Liver (tissue), 3 donors: ENCODE measurements at regions not wholly inside any gene's neighbourhood (a gene's known extent, or its start where the extent isn't known, plus 50 kb on each side); places are given as distances from the start of the nearest gene placed in this dataset.

Source experiments
- CTCF ChIP-seq: fragments of 150-350 bp; IDR thresholded peaks from 2 replicates; pipeline ENCODE4 v1.5.1; 2017; ENCODE audit warnings: improper control_type of control experiment, low read depth, low read length; ENCODE audit not compliant: missing input control
- EGR1 ChIP-seq, 2 donors: IDR thresholded peaks; 2 replicates each; pipeline ENCODE4 v1.6.1; 2016 to 2018; ENCODE audit warnings: antibody characterized with exemption in 2 of 2, low read depth in 2 of 2
- FOXA1 ChIP-seq: IDR thresholded peaks from 2 replicates; pipeline ENCODE4 v1.6.1; 2016; ENCODE audit warnings: antibody characterized with exemption
- FOXA2 ChIP-seq: IDR thresholded peaks from 2 replicates; pipeline ENCODE4 v1.6.1; 2016; ENCODE audit warnings: antibody characterized with exemption
- HNF4A ChIP-seq, 2 donors: conservative IDR thresholded peaks; 2 replicates each; pipeline ENCODE4 v1.6.1; 2016; ENCODE audit warnings: antibody characterized with exemption in 2 of 2, mild to moderate bottlenecking in 2 of 2
- JUND ChIP-seq, 2 donors: IDR thresholded peaks; 2 replicates each; pipeline ENCODE4 v1.6.1; 2016; ENCODE audit warnings: antibody characterized with exemption in 2 of 2
- REST ChIP-seq: IDR thresholded peaks from 2 replicates; pipeline ENCODE4 v1.6.1; 2016; ENCODE audit warnings: antibody characterized with exemption, mild to moderate bottlenecking
- SP1 ChIP-seq: IDR thresholded peaks from 2 replicates; pipeline ENCODE4 v1.6.1; 2018; ENCODE audit warnings: antibody characterized with exemption, mild to moderate bottlenecking
- TAF1 ChIP-seq: conservative IDR thresholded peaks from 2 replicates; pipeline ENCODE4 v1.6.1; 2016; ENCODE audit warnings: antibody characterized with exemption, mild to moderate bottlenecking
- YY1 ChIP-seq: IDR thresholded peaks from 2 replicates; pipeline ENCODE4 v1.6.1; 2016; ENCODE audit warnings: antibody characterized with exemption, mild to moderate bottlenecking
- donor health status: healthy.
- donor health status: healthy.

- TF ChIP-seq CTCF (no peak), YY1 (no peak), JUND (IDR thresholded peaks at IDR 0.05) (no peak), SP1 (no peak), FOXA2 (no peak), HNF4A (conservative IDR thresholded peaks at IDR 0.05) (no peak), REST (no peak), TAF1 (no peak), EGR1 (IDR thresholded peaks at IDR 0.05; ENCODE audit: low read depth in 2 of 2) (no peak), FOXA1 (no peak)
Measured at GRCh38 chr2:11042841-11043240, 112.4 kb upstream of the SLC66A3 start.
